Choroid plexus epithelial cell (primary cell): ENCODE measurements at regions not wholly inside any gene's neighbourhood (a gene's known extent, or its start where the extent isn't known, plus 50 kb on each side); places are given as distances from the start of the nearest gene placed in this dataset.

Experiments used
- DNase-seq: peaks from one replicate; pipeline ENCODE4 v3.0.0-alpha.2; 2010; ENCODE audit warnings: low read depth
- H3K4me3 ChIP-seq: 2 replicates; pipeline ENCODE4 v1.5.1; 2011; ENCODE audit warnings: low read depth, mild to moderate bottlenecking, control low read depth, low read length, moderate library complexity
- TF ChIP-seq, protein P1 (sequence below): conservative IDR thresholded peaks from 2 replicates; pipeline ENCODE4 v1.5.1; 2011; ENCODE audit warnings: low read depth, mild to moderate bottlenecking, control low read depth, inconsistent platforms, low read length, moderate library complexity

DNA sequence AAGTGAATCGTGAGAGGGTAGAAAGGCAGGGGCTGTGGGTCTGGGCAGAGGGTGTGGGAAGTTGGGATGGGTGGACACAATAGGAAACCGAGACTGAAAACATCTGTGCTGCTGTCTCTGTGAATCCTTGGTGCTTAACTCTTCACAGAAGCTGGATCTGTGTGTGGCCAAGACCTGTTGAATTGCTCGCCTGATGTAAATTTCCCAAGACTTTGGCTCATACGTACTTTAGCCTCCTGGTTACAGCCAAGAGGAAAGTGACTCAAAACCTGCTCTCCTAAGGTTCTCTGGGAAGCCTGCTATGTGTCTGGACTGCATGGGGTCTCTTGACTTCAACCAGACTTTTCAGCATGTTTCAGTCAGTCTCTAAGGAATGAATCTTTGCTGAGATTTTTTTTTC lies 270.3 kb downstream of the RWDD3 start:
- no peak for DNase-seq
- H3K4me3 ChIP-seq: no peak overlapping the region
- TF ChIP-seq, protein P1, sequence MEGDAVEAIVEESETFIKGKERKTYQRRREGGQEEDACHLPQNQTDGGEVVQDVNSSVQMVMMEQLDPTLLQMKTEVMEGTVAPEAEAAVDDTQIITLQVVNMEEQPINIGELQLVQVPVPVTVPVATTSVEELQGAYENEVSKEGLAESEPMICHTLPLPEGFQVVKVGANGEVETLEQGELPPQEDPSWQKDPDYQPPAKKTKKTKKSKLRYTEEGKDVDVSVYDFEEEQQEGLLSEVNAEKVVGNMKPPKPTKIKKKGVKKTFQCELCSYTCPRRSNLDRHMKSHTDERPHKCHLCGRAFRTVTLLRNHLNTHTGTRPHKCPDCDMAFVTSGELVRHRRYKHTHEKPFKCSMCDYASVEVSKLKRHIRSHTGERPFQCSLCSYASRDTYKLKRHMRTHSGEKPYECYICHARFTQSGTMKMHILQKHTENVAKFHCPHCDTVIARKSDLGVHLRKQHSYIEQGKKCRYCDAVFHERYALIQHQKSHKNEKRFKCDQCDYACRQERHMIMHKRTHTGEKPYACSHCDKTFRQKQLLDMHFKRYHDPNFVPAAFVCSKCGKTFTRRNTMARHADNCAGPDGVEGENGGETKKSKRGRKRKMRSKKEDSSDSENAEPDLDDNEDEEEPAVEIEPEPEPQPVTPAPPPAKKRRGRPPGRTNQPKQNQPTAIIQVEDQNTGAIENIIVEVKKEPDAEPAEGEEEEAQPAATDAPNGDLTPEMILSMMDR: no peak

DNA sequence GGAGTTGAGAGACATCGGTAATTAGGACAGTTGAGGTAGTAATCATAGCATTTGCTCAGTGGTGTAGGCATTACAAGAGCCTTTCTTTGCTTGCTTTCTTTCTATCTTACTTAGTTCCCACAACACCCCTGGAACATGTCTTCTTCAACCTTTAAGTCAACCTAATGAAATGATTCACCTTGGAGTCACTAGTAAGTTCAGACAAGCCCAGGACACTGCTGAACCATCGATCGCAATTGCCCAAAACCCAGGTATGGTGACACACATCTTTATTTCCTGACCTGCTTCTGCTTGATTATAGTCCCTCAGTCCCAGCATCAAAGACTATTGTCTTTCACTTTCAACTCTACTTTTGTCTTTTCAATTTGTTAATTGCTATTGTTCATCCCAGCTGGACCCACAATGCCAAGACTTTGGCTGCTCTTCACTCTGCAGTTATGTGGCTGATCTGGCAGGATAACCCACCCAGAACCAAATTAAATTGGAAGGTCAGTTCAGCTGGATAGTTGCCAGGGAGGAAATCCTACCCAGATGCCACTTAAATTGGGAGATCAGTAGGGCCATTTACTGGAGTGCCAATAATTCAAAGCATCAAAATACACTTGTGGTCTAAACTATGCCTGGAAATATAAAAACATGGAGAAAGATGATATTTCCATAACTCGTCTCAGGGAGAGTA lies 272.9 kb downstream of the RWDD3 start:
- H3K4me3 ChIP-seq: no peak overlapping the region
- TF ChIP-seq, protein P1: no peak
- no peak for DNase-seq

DNA sequence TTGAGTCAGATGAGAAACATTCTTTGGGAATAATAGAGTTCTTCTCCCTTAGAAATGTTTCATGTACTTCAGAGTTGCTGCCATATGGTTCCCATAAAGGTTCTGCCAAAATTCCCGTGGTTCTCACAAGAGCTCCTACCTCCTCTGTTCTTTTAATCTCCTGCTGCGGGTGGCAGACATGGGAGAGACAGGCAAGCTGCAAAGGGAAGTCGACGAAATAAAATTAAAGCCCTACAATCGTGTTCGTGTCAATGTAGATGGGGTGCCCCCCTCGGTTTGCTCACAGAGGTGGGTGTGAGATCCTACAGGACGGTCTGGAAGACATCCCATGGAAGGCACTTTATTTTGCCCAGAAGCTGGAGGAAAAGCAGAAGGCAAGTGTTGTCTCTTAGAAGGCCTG lies 276.0 kb downstream of the RWDD3 start:
- TF ChIP-seq, protein P1: no peak
- no peak for DNase-seq
- no peak overlapping the region for H3K4me3 ChIP-seq

DNA sequence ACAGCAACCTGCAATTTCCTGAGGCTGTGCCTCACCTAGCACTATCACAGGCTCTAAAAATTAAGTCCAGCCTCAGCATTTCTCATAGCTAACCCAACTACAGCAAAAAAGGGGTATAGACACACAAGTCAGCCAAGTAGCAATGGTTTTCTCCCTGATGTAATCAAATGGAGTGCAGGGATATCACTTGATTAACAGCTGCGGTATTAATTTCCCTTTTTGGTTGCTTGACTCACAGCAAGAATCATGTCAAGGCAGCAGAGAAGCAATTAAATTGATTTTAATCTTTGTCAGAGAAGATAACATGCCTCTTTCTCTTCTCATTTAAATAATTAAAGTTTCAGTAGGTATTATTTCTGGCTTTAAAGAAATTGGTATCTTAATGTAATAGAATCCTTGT lies 278.9 kb downstream of the RWDD3 start:
- TF ChIP-seq, protein P1: no peak
- no peak for DNase-seq
- no peak overlapping the region for H3K4me3 ChIP-seq

DNA sequence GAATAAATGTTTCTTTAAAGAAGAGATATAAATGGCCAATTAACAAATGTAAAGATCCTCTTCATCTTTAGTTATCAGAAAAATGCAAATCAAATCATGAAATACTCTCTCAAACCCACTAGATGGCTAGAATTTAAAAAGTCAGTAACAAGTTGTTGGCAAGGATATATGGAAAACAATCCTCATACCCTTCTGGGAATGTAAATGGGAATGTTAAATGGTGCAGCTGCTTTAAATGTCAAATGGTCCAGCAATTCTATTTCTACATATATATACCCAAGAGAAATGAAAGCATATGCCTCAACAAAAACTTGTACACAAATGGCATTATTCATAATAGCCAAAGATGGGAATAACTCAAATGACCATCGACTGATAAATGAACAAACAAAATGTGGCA lies 283.5 kb downstream of the RWDD3 start:
- H3K4me3 ChIP-seq: no peak overlapping the region
- TF ChIP-seq, protein P1: no peak
- DNase-seq: no peak

DNA sequence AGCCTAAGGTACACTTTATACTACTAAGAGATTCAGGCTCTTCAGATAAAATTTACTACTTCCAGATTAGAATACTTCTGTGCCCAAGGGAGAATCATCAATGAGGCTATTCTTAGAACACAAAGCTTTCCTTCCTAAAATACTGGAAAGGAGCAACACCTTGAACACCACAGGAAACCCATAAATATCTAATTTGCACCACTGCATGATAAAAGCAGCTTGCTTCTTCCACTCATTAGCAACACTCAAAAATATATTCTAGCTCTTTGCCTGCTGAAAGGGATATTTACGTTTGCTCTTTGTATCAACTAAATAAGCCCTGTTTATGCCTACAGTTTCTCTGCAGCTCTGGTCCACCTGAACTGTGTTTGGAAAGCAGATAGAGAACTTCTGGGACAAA lies 284.3 kb downstream of the RWDD3 start:
- H3K4me3 ChIP-seq: no peak overlapping the region
- TF ChIP-seq, protein P1: no peak
- DNase-seq: no peak

DNA sequence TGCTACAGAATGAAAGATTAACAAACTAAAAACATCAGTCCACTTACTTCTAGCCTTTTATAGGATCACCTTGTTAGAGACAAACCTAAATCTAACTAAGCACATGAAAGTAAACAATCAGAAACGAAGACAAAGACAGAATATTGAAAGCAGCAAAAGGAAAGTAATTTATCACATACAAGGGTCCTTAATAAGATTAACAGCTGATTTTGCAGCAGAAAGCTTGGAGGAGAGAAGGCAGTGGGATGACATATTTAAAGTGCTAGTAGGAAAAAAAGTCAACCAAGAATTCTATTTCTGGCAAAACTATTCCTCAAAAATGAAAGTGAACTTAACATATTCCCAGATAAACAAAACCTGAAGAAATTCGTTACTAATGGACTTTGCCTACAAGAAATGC lies 286.4 kb downstream of the RWDD3 start:
- TF ChIP-seq, protein P1: no peak
- DNase-seq: no peak
- no peak overlapping the region for H3K4me3 ChIP-seq
